Loucy (cell line): ENCODE measurements at regions not wholly inside any gene's neighbourhood (a gene's known extent, or its start where the extent isn't known, plus 50 kb on each side); places are given as distances from the start of the nearest gene placed in this dataset.

ENCODE experiments used
- H2AFZ ChIP-seq: fragments of 200-600 bp; sonication (generic); 2 replicates; pipeline ENCODE4 v1.6.0; 2016; ENCODE audit warnings: antibody characterized with exemption, mild to moderate bottlenecking, low read length, moderate library complexity
- H3F3A ChIP-seq: fragments of 200-600 bp; 2 replicates; pipeline ENCODE4 v1.6.0; 2016; ENCODE audit warnings: antibody characterized with exemption, low read depth, mild to moderate bottlenecking
- H3K27me3 ChIP-seq: fragments of 200-600 bp; sonication (generic); 2 replicates; pipeline ENCODE4 v1.6.1; 2014; ENCODE audit warnings: low read length, mild to moderate bottlenecking; ENCODE audit not compliant: insufficient read depth, poor library complexity, severe bottlenecking
- H3K36me3 ChIP-seq: fragments of 200-600 bp; sonication (generic); 2 replicates; pipeline ENCODE4 v1.6.1; 2016; ENCODE audit warnings: low read length; ENCODE audit not compliant: insufficient read depth
- H3K4me1 ChIP-seq: fragments of 200-600 bp; sonication (generic); 2 replicates; pipeline ENCODE4 v1.5.1; 2014; ENCODE audit warnings: low read length, mild to moderate bottlenecking; ENCODE audit not compliant: insufficient read depth, poor library complexity, severe bottlenecking
- H3K4me2 ChIP-seq: fragments of 200-600 bp; sonication (generic); 2 replicates; pipeline ENCODE4 v1.6.0; 2014; ENCODE audit warnings: antibody characterized with exemption, low read length, low read depth, mild to moderate bottlenecking; ENCODE audit not compliant: poor library complexity, severe bottlenecking
- H3K4me3 ChIP-seq: fragments of 200-600 bp; sonication (generic); 2 replicates; pipeline ENCODE4 v1.5.1; 2014; ENCODE audit warnings: low read length, mild to moderate bottlenecking, mixed read lengths; ENCODE audit not compliant: poor library complexity, severe bottlenecking
- H3K79me2 ChIP-seq: fragments of 200-600 bp; sonication (generic); 2 replicates; pipeline ENCODE4 v1.6.1; 2014; ENCODE audit warnings: low read length; ENCODE audit not compliant: insufficient read depth
- H3K9ac ChIP-seq: fragments of 200-600 bp; sonication (generic); 2 replicates; pipeline ENCODE4 v1.6.0; 2014; ENCODE audit warnings: mild to moderate bottlenecking, low read depth, low read length, moderate library complexity; ENCODE audit not compliant: poor library complexity, severe bottlenecking
- H3K9me2 ChIP-seq: fragments of 200-600 bp; sonication (generic); replicated peaks from 2 replicates; pipeline ENCODE4 v1.6.1; 2016; ENCODE audit warnings: low read depth, low read length, mixed read lengths
- H3K9me3 ChIP-seq: fragments of 200-600 bp; sonication (generic); 2 replicates; pipeline ENCODE4 v1.6.1; 2014; ENCODE audit warnings: mild to moderate bottlenecking, antibody characterized with exemption, low read length, low read depth; ENCODE audit not compliant: insufficient read depth
- H4K20me1 ChIP-seq: fragments of 200-600 bp; sonication (generic); 2 replicates; pipeline ENCODE4 v1.6.0; 2014; ENCODE audit warnings: antibody characterized with exemption, low read length, mild to moderate bottlenecking; ENCODE audit not compliant: insufficient read depth, poor library complexity, severe bottlenecking
- EZH2phosphoT487 ChIP-seq: fragments of 200-600 bp; IDR thresholded peaks from 2 replicates; pipeline ENCODE4 v1.6.1; 2018; ENCODE audit warnings: antibody characterized with exemption, mild to moderate bottlenecking, moderate library complexity, borderline replicate concordance
- TF ChIP-seq, protein P1 (sequence below): fragments of 200-600 bp; sonication (generic); conservative IDR thresholded peaks from 2 replicates; pipeline ENCODE4 v1.5.1; 2014; ENCODE audit warnings: mild to moderate bottlenecking, antibody characterized with exemption, low read length

DNA sequence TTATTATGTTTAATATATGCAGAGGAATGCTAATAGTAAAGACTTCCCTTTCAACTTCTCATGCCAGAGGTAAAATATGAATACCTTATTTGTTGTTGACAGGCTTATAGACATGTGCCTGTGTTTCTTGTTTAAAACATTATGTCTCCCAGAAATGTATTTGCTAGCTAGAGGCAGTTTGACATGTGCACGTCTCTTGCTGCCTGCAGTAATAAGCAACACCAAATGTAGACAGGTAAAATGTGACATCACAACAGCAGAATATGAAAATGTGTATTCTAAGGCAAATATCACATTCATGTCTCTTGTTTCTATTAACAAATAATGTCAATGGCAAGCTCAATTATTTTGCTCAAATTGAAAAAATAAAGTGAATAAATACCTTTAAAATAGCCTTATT, 80.2 kb upstream of the NEGR1 start:
- TF ChIP-seq, protein P1, sequence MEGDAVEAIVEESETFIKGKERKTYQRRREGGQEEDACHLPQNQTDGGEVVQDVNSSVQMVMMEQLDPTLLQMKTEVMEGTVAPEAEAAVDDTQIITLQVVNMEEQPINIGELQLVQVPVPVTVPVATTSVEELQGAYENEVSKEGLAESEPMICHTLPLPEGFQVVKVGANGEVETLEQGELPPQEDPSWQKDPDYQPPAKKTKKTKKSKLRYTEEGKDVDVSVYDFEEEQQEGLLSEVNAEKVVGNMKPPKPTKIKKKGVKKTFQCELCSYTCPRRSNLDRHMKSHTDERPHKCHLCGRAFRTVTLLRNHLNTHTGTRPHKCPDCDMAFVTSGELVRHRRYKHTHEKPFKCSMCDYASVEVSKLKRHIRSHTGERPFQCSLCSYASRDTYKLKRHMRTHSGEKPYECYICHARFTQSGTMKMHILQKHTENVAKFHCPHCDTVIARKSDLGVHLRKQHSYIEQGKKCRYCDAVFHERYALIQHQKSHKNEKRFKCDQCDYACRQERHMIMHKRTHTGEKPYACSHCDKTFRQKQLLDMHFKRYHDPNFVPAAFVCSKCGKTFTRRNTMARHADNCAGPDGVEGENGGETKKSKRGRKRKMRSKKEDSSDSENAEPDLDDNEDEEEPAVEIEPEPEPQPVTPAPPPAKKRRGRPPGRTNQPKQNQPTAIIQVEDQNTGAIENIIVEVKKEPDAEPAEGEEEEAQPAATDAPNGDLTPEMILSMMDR = no peak
- Histone ChIP-seq H4K20me1 (no peaks in the 10 kb centered on the region), H3K4me3 (no peak overlapping the region), H3F3A (no peaks in the 10 kb centered on the region), H3K36me3 (no peaks in the 10 kb centered on the region), H3K9ac (no peak overlapping the region), H3K9me3 (no peaks in the 10 kb centered on the region), H3K9me2 (no peaks in the 10 kb centered on the region), H2AFZ (no peak overlapping the region), H3K79me2 (no peaks in the 10 kb centered on the region), H3K27me3 (no peaks in the 10 kb centered on the region), H3K4me2 (no peak overlapping the region), H3K4me1 (peaks cover 9% of the 10 kb centered on the region)

DNA sequence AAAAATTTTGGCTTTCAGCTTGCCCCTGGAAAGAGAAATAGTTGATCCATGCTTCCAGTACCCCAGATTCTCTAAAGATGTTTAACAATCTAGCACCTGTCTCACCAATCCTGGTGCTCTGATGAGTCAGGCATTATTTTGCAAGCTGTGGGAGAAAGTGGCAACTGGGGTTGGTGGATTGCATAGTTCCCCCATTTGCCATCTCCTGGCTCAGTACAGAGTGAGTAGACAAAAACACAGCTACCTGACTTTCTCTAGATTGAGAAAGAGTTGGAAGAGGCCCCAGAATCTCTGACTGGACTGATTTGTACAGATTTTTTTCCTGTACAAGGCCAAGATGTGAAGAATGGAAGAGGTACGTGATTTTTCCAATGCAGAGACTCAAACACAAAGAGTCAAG, 75.1 kb upstream of the NEGR1 start:
- H3F3A ChIP-seq = no peaks in the 10 kb centered on the region
- no peaks in the 10 kb centered on the region for H3K36me3 ChIP-seq
- TF ChIP-seq, protein P1 = no peak
- TF ChIP-seq EZH2phosphoT487 = no peak
- H3K4me1 ChIP-seq = no peaks in the 10 kb centered on the region
- no peaks in the 10 kb centered on the region for H3K9me3 ChIP-seq
- H2AFZ ChIP-seq = no peak overlapping the region
- H3K4me2 ChIP-seq = no peak overlapping the region
- no peaks in the 10 kb centered on the region for H3K27me3 ChIP-seq
- H3K4me3 ChIP-seq = no peak overlapping the region
- no peaks in the 10 kb centered on the region for H4K20me1 ChIP-seq
- H3K79me2 ChIP-seq = no peaks in the 10 kb centered on the region
- no peaks in the 10 kb centered on the region for H3K9me2 ChIP-seq
- H3K9ac ChIP-seq = no peak overlapping the region

DNA sequence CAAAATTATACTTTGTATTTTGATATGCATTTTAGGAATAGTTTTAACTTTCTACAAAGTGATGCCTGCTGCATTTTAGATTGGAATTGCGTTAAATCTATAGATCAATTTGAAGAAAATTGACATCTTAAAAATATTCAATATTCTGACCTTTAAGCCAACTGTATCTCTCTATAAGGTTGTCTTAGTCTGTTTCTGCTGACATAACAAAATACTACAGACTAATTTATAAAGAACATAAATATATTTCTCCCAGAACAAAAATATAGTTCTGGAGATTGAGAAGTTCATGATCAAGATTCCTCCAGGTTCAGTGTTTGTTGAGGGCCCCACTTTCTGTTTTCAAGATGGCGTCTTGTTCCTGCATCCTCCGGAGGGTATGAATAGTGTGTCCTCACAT, 73.6 kb upstream of the NEGR1 start:
- Histone ChIP-seq H3K4me1 (no peaks in the 10 kb centered on the region), H3K9ac (no peak overlapping the region), H3K4me2 (no peak overlapping the region), H3K9me3 (no peaks in the 10 kb centered on the region), H4K20me1 (no peaks in the 10 kb centered on the region), H3F3A (no peaks in the 10 kb centered on the region), H3K36me3 (no peaks in the 10 kb centered on the region), H3K79me2 (no peaks in the 10 kb centered on the region), H3K27me3 (no peaks in the 10 kb centered on the region), H2AFZ (no peak overlapping the region), H3K9me2 (no peaks in the 10 kb centered on the region), H3K4me3 (no peak overlapping the region)
- TF ChIP-seq, protein P1 = no peak
- TF ChIP-seq EZH2phosphoT487 = no peak
